ENCODE measurements at regions not wholly inside any gene's neighbourhood (a gene's known extent, or its start where the extent isn't known, plus 50 kb on each side); places are given as distances from the start of the nearest gene placed in this dataset.
A peak's percentile ranks its signal among the peaks of the same experiment; 100 is the strongest.

- no peak for DNase-seq (ENCODE audit: extremely low read depth in 1 of 11, low read depth in 9 of 11, low spot score in 4 of 11)
Measured at GRCh38 chr14:53510281-53510912, 357.3 kb upstream of the DDHD1 start.

GRCh38 chr14:53509276-53510244 is 356.4 kb upstream of the DDHD1 start:
- peak in 3 of 11 donors; percentile 26 to 45 (median 33) for DNase-seq (ENCODE audit: extremely low read depth in 1 of 11, low read depth in 9 of 11, low spot score in 4 of 11)

GRCh38 chr14:53501361-53502211 is 348.5 kb upstream of the DDHD1 start:
- DNase-seq (ENCODE audit: extremely low read depth in 1 of 11, low read depth in 9 of 11, low spot score in 4 of 11), result no peak

GRCh38 chr14:53500191-53500590 is 347.1 kb upstream of the DDHD1 start:
- no peak for DNase-seq (ENCODE audit: extremely low read depth in 1 of 11, low read depth in 9 of 11, low spot score in 4 of 11)

- no peak for DNase-seq (ENCODE audit: extremely low read depth in 1 of 11, low read depth in 9 of 11, low spot score in 4 of 11)
Measured at GRCh38 chr14:53496668-53497067, 343.5 kb upstream of the DDHD1 start.

- DNase-seq (ENCODE audit: extremely low read depth in 1 of 11, low read depth in 9 of 11, low spot score in 4 of 11), result no peak
Measured at GRCh38 chr14:53495846-53496343, 342.8 kb upstream of the DDHD1 start.

GRCh38 chr14:53494587-53494986 is 341.5 kb upstream of the DDHD1 start:
- DNase-seq (ENCODE audit: extremely low read depth in 1 of 11, low read depth in 9 of 11, low spot score in 4 of 11), result no peak

- no peak for DNase-seq (ENCODE audit: extremely low read depth in 1 of 11, low read depth in 9 of 11, low spot score in 4 of 11)
Measured at GRCh38 chr14:53493860-53494259, 340.7 kb upstream of the DDHD1 start.

GRCh38 chr14:53493320-53493719 is 340.2 kb upstream of the DDHD1 start:
- DNase-seq (ENCODE audit: extremely low read depth in 1 of 11, low read depth in 9 of 11, low spot score in 4 of 11), result peak in 5 of 11 donors; percentile 23 to 56 (median 42)

GRCh38 chr14:53491884-53492277 is 338.8 kb upstream of the DDHD1 start:
- DNase-seq (ENCODE audit: extremely low read depth in 1 of 11, low read depth in 9 of 11, low spot score in 4 of 11), result no peak

GRCh38 chr14:53491256-53491883 is 338.2 kb upstream of the DDHD1 start:
- no peak for DNase-seq (ENCODE audit: extremely low read depth in 1 of 11, low read depth in 9 of 11, low spot score in 4 of 11)

GRCh38 chr14:53478174-53478573 is 325.1 kb upstream of the DDHD1 start:
- no peak for DNase-seq (ENCODE audit: extremely low read depth in 1 of 11, low read depth in 9 of 11, low spot score in 4 of 11)

- no peak for DNase-seq (ENCODE audit: extremely low read depth in 1 of 11, low read depth in 9 of 11, low spot score in 4 of 11)
Measured at GRCh38 chr14:53473480-53473879, 320.4 kb upstream of the DDHD1 start.

- no peak for DNase-seq (ENCODE audit: extremely low read depth in 1 of 11, low read depth in 9 of 11, low spot score in 4 of 11)
Measured at GRCh38 chr14:53472306-53472705, 319.2 kb upstream of the DDHD1 start.

GRCh38 chr14:53470351-53471043 is 317.4 kb upstream of the DDHD1 start:
- no peak for DNase-seq (ENCODE audit: extremely low read depth in 1 of 11, low read depth in 9 of 11, low spot score in 4 of 11)

GRCh38 chr14:53468876-53469275 is 315.8 kb upstream of the DDHD1 start:
- no peak for DNase-seq (ENCODE audit: extremely low read depth in 1 of 11, low read depth in 9 of 11, low spot score in 4 of 11)

- peak in 1 of 11 donors; percentile 2 for DNase-seq (ENCODE audit: extremely low read depth in 1 of 11, low read depth in 9 of 11, low spot score in 4 of 11)
Measured at GRCh38 chr14:53464376-53464775, 311.3 kb upstream of the DDHD1 start.
